H9 (cell line): ENCODE measurements at regions not wholly inside any gene's neighbourhood (a gene's known extent, or its start where the extent isn't known, plus 50 kb on each side); places are given as distances from the start of the nearest gene placed in this dataset.

Experiments used
- DNase-seq: peaks from one replicate; pipeline ENCODE4 v3.0.0-alpha.2; 2017
- H2AFZ ChIP-seq: one replicate; pipeline ENCODE4 v1.6.1; 2013; ENCODE audit warnings: mild to moderate bottlenecking, low read length, control low read depth, moderate library complexity
- H2AK5ac ChIP-seq: 2 replicates; pipeline ENCODE4 v1.6.1; 2013; ENCODE audit warnings: low read length, control low read depth, mixed read lengths; ENCODE audit not compliant: insufficient read length
- H2BK120ac ChIP-seq: one replicate; pipeline ENCODE4 v1.6.1; 2013; ENCODE audit warnings: low read depth, mild to moderate bottlenecking, low read length, control low read depth, inconsistent platforms; ENCODE audit not compliant: poor library complexity, severe bottlenecking
- H2BK12ac ChIP-seq: 2 replicates; pipeline ENCODE4 v1.6.1; 2013; ENCODE audit warnings: low read length, control low read depth, mixed read lengths, low read depth; ENCODE audit not compliant: insufficient read length
- H2BK15ac ChIP-seq: 2 replicates; pipeline ENCODE4 v1.6.1; 2013; ENCODE audit warnings: low read depth, low read length, control low read depth
- H2BK20ac ChIP-seq: one replicate; pipeline ENCODE4 v1.6.1; 2013; ENCODE audit warnings: low read depth, mild to moderate bottlenecking, low read length, control low read depth, inconsistent platforms; ENCODE audit not compliant: poor library complexity, severe bottlenecking
- H2BK5ac ChIP-seq: 2 replicates; pipeline ENCODE4 v1.6.1; 2013; ENCODE audit warnings: low read length, control low read depth, mixed read lengths; ENCODE audit not compliant: insufficient read length
- H3K14ac ChIP-seq: 2 replicates; pipeline ENCODE4 v1.6.1; 2013; ENCODE audit warnings: low read length, control low read depth; ENCODE audit not compliant: insufficient read depth
- H3K18ac ChIP-seq: 2 replicates; pipeline ENCODE4 v1.6.1; 2013; ENCODE audit warnings: low read depth, mild to moderate bottlenecking, mixed read lengths, low read length, control low read depth; ENCODE audit not compliant: insufficient read length
- H3K23ac ChIP-seq: 2 replicates; pipeline ENCODE4 v1.6.1; 2013; ENCODE audit warnings: low read length, control low read depth, mixed read lengths, low read depth; ENCODE audit not compliant: insufficient read length
- H3K23me2 ChIP-seq: 2 replicates; pipeline ENCODE4 v1.6.1; 2013; ENCODE audit warnings: low read depth, mild to moderate bottlenecking, mixed read lengths, low read length, control low read depth; ENCODE audit not compliant: insufficient read length, poor library complexity, severe bottlenecking
- H3K27ac ChIP-seq: 2 replicates; pipeline ENCODE4 v1.5.1; 2013; ENCODE audit warnings: low read length, control low read depth, mixed read lengths, low read depth; ENCODE audit not compliant: insufficient read length
- H3K27me3 ChIP-seq: 2 replicates; pipeline ENCODE4 v1.6.1; 2013; ENCODE audit warnings: low read length, control low read depth, inconsistent platforms; ENCODE audit not compliant: insufficient read depth
- H3K4ac ChIP-seq: 2 replicates; pipeline ENCODE4 v1.6.1; 2013; ENCODE audit warnings: low read depth, mild to moderate bottlenecking, control low read depth, inconsistent platforms, low read length, moderate library complexity
- H3K4me1 ChIP-seq: 2 replicates; pipeline ENCODE4 v1.6.1; 2013; ENCODE audit warnings: low read length, control low read depth, inconsistent platforms; ENCODE audit not compliant: insufficient read depth
- H3K4me2 ChIP-seq: 2 replicates; pipeline ENCODE4 v1.6.1; 2013; ENCODE audit warnings: low read length, control low read depth, mixed read lengths; ENCODE audit not compliant: insufficient read length, insufficient read depth
- H3K56ac ChIP-seq: 2 replicates; pipeline ENCODE4 v1.6.1; 2013; ENCODE audit warnings: low read depth, mild to moderate bottlenecking, mixed read lengths, low read length, control low read depth; ENCODE audit not compliant: insufficient read length
- H3K79me1 ChIP-seq: 2 replicates; pipeline ENCODE4 v1.6.1; 2013; ENCODE audit warnings: low read depth, mild to moderate bottlenecking, moderate library complexity, low read length, control low read depth, inconsistent platforms; ENCODE audit not compliant: insufficient read depth, poor library complexity, severe bottlenecking
- H3K79me2 ChIP-seq: 2 replicates; pipeline ENCODE4 v1.6.1; 2013; ENCODE audit warnings: low read length, control low read depth, inconsistent platforms; ENCODE audit not compliant: insufficient read depth
- H3K9ac ChIP-seq: 2 replicates; pipeline ENCODE4 v1.6.1; 2013; ENCODE audit warnings: low read length, control low read depth, mixed read lengths; ENCODE audit not compliant: insufficient read length; ENCODE audit errors: extremely low read depth
- H3K9me3 ChIP-seq: one replicate; pipeline ENCODE4 v1.6.1; 2013; ENCODE audit warnings: low read depth, low read length, inconsistent platforms; ENCODE audit not compliant: control insufficient read depth
- H3T11ph ChIP-seq: one replicate; pipeline ENCODE4 v1.6.1; 2013; ENCODE audit warnings: mild to moderate bottlenecking, low read length, control low read depth, inconsistent platforms
- H4K20me1 ChIP-seq: one replicate; pipeline ENCODE4 v1.6.1; 2013; ENCODE audit not compliant: control insufficient read depth, insufficient read length, insufficient read depth
- H4K5ac ChIP-seq: 2 replicates; pipeline ENCODE4 v1.6.1; 2013; ENCODE audit warnings: low read depth, mild to moderate bottlenecking, mixed read lengths, low read length, control low read depth; ENCODE audit not compliant: insufficient read length
- H4K8ac ChIP-seq: replicated peaks from 2 replicates; pipeline ENCODE4 v1.6.1; 2013; ENCODE audit warnings: low read length, control low read depth, mixed read lengths, low read depth; ENCODE audit not compliant: insufficient read length
- H4K91ac ChIP-seq: 2 replicates; pipeline ENCODE4 v1.6.1; 2013; ENCODE audit warnings: low read depth, mild to moderate bottlenecking, moderate library complexity, mixed read lengths, low read length, control low read depth; ENCODE audit not compliant: insufficient read length
- H3K27ac Mint-ChIP-seq, 3 experiments: 2 replicates in 2 of 3; 3 replicates in 1 of 3; pipeline ENCODE4 v1.8.0; 2020 to 2021; ENCODE audit warnings: mixed read lengths in 3 of 3, mild to moderate bottlenecking in 1 of 3, moderate library complexity in 1 of 3
- H3K27me3 Mint-ChIP-seq: 2 replicates; pipeline ENCODE4 v1.8.0; 2021; ENCODE audit warnings: low read depth, mild to moderate bottlenecking, moderate library complexity, mixed read lengths
- H3K36me3 Mint-ChIP-seq, 3 experiments: 2 replicates in 2 of 3; 3 replicates in 1 of 3; pipeline ENCODE4 v1.8.0; 2020 to 2021; ENCODE audit warnings: low read depth in 3 of 3, mixed read lengths in 3 of 3; ENCODE audit not compliant: insufficient read depth in 1 of 3
- H3K4me1 Mint-ChIP-seq, 2 experiments: 2 replicates each; pipeline ENCODE4 v1.8.0; 2020; ENCODE audit warnings: mixed read lengths in 2 of 2
- H3K4me3 Mint-ChIP-seq, 2 experiments: 2 replicates in 1 of 2; 3 replicates in 1 of 2; pipeline ENCODE4 v1.8.0; 2020 to 2021; ENCODE audit warnings: mild to moderate bottlenecking in 2 of 2, mixed read lengths in 2 of 2, moderate library complexity in 1 of 2
- H3K9me3 Mint-ChIP-seq, 2 experiments: 2 replicates in 1 of 2; 3 replicates in 1 of 2; pipeline ENCODE4 v1.8.0; 2020; ENCODE audit warnings: mild to moderate bottlenecking in 2 of 2, mixed read lengths in 2 of 2, moderate library complexity in 1 of 2
- CTCF ChIP-seq: fragments of 200-600 bp; sonication (generic); conservative IDR thresholded peaks from 3 replicates; pipeline ENCODE4 v1.8.0; 2021; ENCODE audit warnings: antibody characterized with exemption, mild to moderate bottlenecking

- Histone ChIP-seq H2BK15ac (no peak overlapping the region), H3K56ac (no peak overlapping the region), H4K20me1 (no peaks in the 10 kb centered on the region), H2BK120ac (no peak overlapping the region), H3K4me2 (no peak overlapping the region), H3T11ph (no peak overlapping the region), H3K79me2 (no peaks in the 10 kb centered on the region), H3K27ac (no peak overlapping the region), H3K27me3 (no peaks in the 10 kb centered on the region), H2AFZ (no peak overlapping the region), H2BK5ac (no peak overlapping the region), H2BK20ac (no peak overlapping the region), H3K4ac (no peak overlapping the region), H3K23me2 (no peaks in the 10 kb centered on the region), H3K18ac (no peak overlapping the region), H4K8ac (no peak overlapping the region), H3K79me1 (no peaks in the 10 kb centered on the region), H3K23ac (no peak overlapping the region), H3K4me1 (no peaks in the 10 kb centered on the region), H2AK5ac (no peak overlapping the region), H3K14ac (no peak overlapping the region), H3K9me3 (no peaks in the 10 kb centered on the region), H3K9ac (no peak overlapping the region), H4K91ac (no peak overlapping the region), H4K5ac (no peak overlapping the region), H2BK12ac (no peak overlapping the region)
- Mint-ChIP-seq H3K4me3 (no peak overlapping the region), H3K27ac (no peak overlapping the region), H3K36me3 (no peaks in the 10 kb centered on the region), H3K27me3 (no peaks in the 10 kb centered on the region), H3K4me1 (peaks cover 0 to 2% of the 10 kb centered on the region in 2 experiments; a peak in 1 of 4 replicates), H3K9me3 (no peaks in the 10 kb centered on the region)
- no peak for DNase-seq
- no peak for TF ChIP-seq CTCF
Measured at GRCh38 chr1:101733340-101733739, 263.4 kb downstream of the OLFM3 start.
